ENCODE measurements at regions not wholly inside any gene's neighbourhood (a gene's known extent, or its start where the extent isn't known, plus 50 kb on each side); places are given as distances from the start of the nearest gene placed in this dataset.

- TF ChIP-seq CTCF (conservative IDR thresholded peaks at IDR 0.05) (no peak), EZH2 (IDR thresholded peaks at IDR 0.05; ENCODE audit: low read depth) (no peak)
Observed at GRCh38 chr6:48893048-48893447, 570.0 kb downstream of the MMUT start.

Measured in PC-9 (cell line).